ENCODE measurements at regions not wholly inside any gene's neighbourhood (a gene's known extent, or its start where the extent isn't known, plus 50 kb on each side); places are given as distances from the start of the nearest gene placed in this dataset.

GRCh38 chr7:47143339-47143738, 438.6 kb downstream of the TNS3 start:
- DNase-seq (ENCODE audit: insufficient read length, low spot score, missing footprints) = no peak
- no peaks in the 10 kb centered on the region for H3K27me3 ChIP-seq (ENCODE audit: insufficient read depth, low read length)
- TF ChIP-seq, protein P1, sequence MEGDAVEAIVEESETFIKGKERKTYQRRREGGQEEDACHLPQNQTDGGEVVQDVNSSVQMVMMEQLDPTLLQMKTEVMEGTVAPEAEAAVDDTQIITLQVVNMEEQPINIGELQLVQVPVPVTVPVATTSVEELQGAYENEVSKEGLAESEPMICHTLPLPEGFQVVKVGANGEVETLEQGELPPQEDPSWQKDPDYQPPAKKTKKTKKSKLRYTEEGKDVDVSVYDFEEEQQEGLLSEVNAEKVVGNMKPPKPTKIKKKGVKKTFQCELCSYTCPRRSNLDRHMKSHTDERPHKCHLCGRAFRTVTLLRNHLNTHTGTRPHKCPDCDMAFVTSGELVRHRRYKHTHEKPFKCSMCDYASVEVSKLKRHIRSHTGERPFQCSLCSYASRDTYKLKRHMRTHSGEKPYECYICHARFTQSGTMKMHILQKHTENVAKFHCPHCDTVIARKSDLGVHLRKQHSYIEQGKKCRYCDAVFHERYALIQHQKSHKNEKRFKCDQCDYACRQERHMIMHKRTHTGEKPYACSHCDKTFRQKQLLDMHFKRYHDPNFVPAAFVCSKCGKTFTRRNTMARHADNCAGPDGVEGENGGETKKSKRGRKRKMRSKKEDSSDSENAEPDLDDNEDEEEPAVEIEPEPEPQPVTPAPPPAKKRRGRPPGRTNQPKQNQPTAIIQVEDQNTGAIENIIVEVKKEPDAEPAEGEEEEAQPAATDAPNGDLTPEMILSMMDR (IDR thresholded peaks at IDR 0.05; ENCODE audit: extremely low read depth, low read depth, low read length) = no peak
- no peaks in the 10 kb centered on the region for H4K20me1 ChIP-seq (ENCODE audit: insufficient read depth, low read length)
- H2AFZ ChIP-seq (ENCODE audit: low read length) = no peak overlapping the region
- H3K4me1 ChIP-seq (ENCODE audit: insufficient read depth, low read length) = peaks cover 16% of the 10 kb centered on the region
- H3K27ac ChIP-seq (ENCODE audit: low read depth, low read length) = no peak overlapping the region
- no peak overlapping the region for H3K4me3 ChIP-seq (ENCODE audit: insufficient read depth, low read length)
- H3K79me2 ChIP-seq (ENCODE audit: insufficient read depth, low read length) = no peaks in the 10 kb centered on the region
- no peak overlapping the region for H3K4me2 ChIP-seq (ENCODE audit: insufficient read depth, low read length)
- no peaks in the 10 kb centered on the region for H3K9me3 ChIP-seq (ENCODE audit: low read depth, low read length)
- H3K36me3 ChIP-seq (ENCODE audit: insufficient read depth, low read length) = no peaks in the 10 kb centered on the region

GRCh38 chr7:47142867-47143175, 439.1 kb downstream of the TNS3 start:
- no peak for DNase-seq (ENCODE audit: insufficient read length, low spot score, missing footprints)
- Histone ChIP-seq H3K27ac (ENCODE audit: low read depth, low read length) (no peak overlapping the region), H4K20me1 (ENCODE audit: insufficient read depth, low read length) (no peaks in the 10 kb centered on the region), H2AFZ (ENCODE audit: low read length) (no peak overlapping the region), H3K27me3 (ENCODE audit: insufficient read depth, low read length) (no peaks in the 10 kb centered on the region), H3K4me2 (ENCODE audit: insufficient read depth, low read length) (no peak overlapping the region), H3K79me2 (ENCODE audit: insufficient read depth, low read length) (no peaks in the 10 kb centered on the region), H3K4me3 (ENCODE audit: insufficient read depth, low read length) (no peak overlapping the region), H3K4me1 (ENCODE audit: insufficient read depth, low read length) (peaks cover 16% of the 10 kb centered on the region), H3K9me3 (ENCODE audit: low read depth, low read length) (no peaks in the 10 kb centered on the region), H3K36me3 (ENCODE audit: insufficient read depth, low read length) (no peaks in the 10 kb centered on the region)
- TF ChIP-seq, protein P1 (IDR thresholded peaks at IDR 0.05; ENCODE audit: extremely low read depth, low read depth, low read length) = no peak

DNA sequence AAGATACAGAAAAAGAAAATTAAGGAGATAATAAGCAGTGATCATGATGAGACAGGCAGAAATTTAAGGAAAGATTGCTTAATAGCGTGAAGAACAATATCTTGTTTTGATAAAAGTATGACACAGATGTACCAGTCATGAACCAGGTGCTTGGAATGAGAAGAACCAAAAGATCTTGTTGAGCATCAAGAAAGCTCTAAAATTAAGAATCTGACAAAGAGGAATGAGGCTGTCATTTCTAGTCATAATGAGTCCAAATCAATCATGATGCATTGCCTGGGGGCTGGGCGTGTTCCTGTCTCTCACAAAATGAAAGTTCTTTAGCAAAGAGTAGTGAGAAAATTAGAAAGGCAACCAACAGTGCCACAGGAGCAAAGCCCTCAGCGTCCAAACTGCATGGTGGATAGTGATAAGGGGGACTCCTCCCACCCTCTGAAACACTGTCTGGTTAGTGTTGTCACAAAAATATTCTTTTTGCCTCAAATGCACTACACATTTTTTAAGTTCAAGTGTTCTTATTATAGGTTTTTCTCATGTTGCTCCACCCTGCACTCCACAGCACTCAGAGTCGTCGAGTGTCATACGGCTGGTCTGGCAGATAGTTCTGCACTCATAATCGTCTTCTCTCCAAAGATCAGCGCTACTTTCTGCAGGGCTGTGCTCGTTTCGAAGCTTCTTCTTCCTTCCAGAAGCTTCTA, 439.6 kb downstream of the TNS3 start:
- Histone ChIP-seq H3K27ac (ENCODE audit: low read depth, low read length) (no peak overlapping the region), H3K79me2 (ENCODE audit: insufficient read depth, low read length) (no peaks in the 10 kb centered on the region), H3K4me2 (ENCODE audit: insufficient read depth, low read length) (no peak overlapping the region), H3K36me3 (ENCODE audit: insufficient read depth, low read length) (no peaks in the 10 kb centered on the region), H3K9me3 (ENCODE audit: low read depth, low read length) (no peaks in the 10 kb centered on the region), H3K4me3 (ENCODE audit: insufficient read depth, low read length) (no peak overlapping the region), H3K27me3 (ENCODE audit: insufficient read depth, low read length) (no peaks in the 10 kb centered on the region), H4K20me1 (ENCODE audit: insufficient read depth, low read length) (no peaks in the 10 kb centered on the region), H3K4me1 (ENCODE audit: insufficient read depth, low read length) (peaks cover 16% of the 10 kb centered on the region), H2AFZ (ENCODE audit: low read length) (no peak overlapping the region)
- DNase-seq (ENCODE audit: insufficient read length, low spot score, missing footprints) = no peak
- TF ChIP-seq, protein P1 (IDR thresholded peaks at IDR 0.05; ENCODE audit: extremely low read depth, low read depth, low read length) = no peak

DNA sequence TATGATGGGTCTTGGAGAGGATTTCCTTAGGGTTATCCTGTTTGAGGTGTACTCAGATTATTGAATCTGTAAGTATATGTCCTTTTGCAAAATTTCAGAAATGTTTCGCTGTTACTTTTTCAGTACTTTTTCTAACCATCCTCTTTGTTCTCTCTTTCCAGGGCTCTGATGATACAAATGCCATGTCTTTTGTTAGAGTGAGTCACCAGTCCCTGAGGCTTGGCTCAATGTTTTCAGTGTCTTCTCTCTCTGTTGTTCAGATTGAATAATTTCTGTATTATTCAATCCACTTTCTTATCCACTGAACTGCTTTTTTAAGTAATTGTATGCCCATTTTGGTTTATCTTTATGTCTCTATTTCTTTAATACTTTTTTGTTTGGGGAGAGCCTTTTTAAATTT, 449.4 kb downstream of the TNS3 start:
- no peak overlapping the region for H2AFZ ChIP-seq (ENCODE audit: low read length)
- no peaks in the 10 kb centered on the region for H3K4me1 ChIP-seq (ENCODE audit: insufficient read depth, low read length)
- H3K36me3 ChIP-seq (ENCODE audit: insufficient read depth, low read length) = no peaks in the 10 kb centered on the region
- H3K27ac ChIP-seq (ENCODE audit: low read depth, low read length) = no peak overlapping the region
- no peak overlapping the region for H3K4me3 ChIP-seq (ENCODE audit: insufficient read depth, low read length)
- H3K9me3 ChIP-seq (ENCODE audit: low read depth, low read length) = no peaks in the 10 kb centered on the region
- TF ChIP-seq, protein P1 (IDR thresholded peaks at IDR 0.05; ENCODE audit: extremely low read depth, low read depth, low read length) = no peak
- H3K79me2 ChIP-seq (ENCODE audit: insufficient read depth, low read length) = no peaks in the 10 kb centered on the region
- no peak overlapping the region for H3K4me2 ChIP-seq (ENCODE audit: insufficient read depth, low read length)
- no peak for DNase-seq (ENCODE audit: insufficient read length, low spot score, missing footprints)
- H3K27me3 ChIP-seq (ENCODE audit: insufficient read depth, low read length) = no peaks in the 10 kb centered on the region
- H4K20me1 ChIP-seq (ENCODE audit: insufficient read depth, low read length) = no peaks in the 10 kb centered on the region

Data from osteoblast (primary cell).